Fibroblast of pulmonary artery (primary cell): ENCODE measurements at regions not wholly inside any gene's neighbourhood (a gene's known extent, or its start where the extent isn't known, plus 50 kb on each side); places are given as distances from the start of the nearest gene placed in this dataset.

Source experiments
- DNase-seq: peaks from one replicate; pipeline ENCODE4 v3.0.0-alpha.2; 2010; ENCODE audit warnings: low read depth
- H3K4me3 ChIP-seq: replicated peaks from 2 replicates; pipeline ENCODE4 v1.5.1; 2011; ENCODE audit warnings: low read depth, mild to moderate bottlenecking, control low read depth, low read length, moderate library complexity
- CTCF ChIP-seq: IDR thresholded peaks from 2 replicates; pipeline ENCODE4 v1.5.1; 2011; ENCODE audit warnings: mild to moderate bottlenecking, control low read depth, low read length, inconsistent platforms; ENCODE audit errors: missing control alignments

GRCh38 chr1:232393444-232394146 is 236.3 kb downstream of the SIPA1L2 start:
- no peak for TF ChIP-seq CTCF
- H3K4me3 ChIP-seq, result no peak overlapping the region
- DNase-seq, result no peak

GRCh38 chr1:232393010-232393409 is 236.9 kb downstream of the SIPA1L2 start:
- DNase-seq, result peak; percentile 3
- no peak overlapping the region for H3K4me3 ChIP-seq
- TF ChIP-seq CTCF, result no peak

- H3K4me3 ChIP-seq, result no peak overlapping the region
- no peak for DNase-seq
- no peak for TF ChIP-seq CTCF
These were observed 239.3 kb downstream of the SIPA1L2 start for GRCh38 chr1:232390590-232390989.

- TF ChIP-seq CTCF, result no peak
- DNase-seq, result no peak
- no peak overlapping the region for H3K4me3 ChIP-seq
These were observed 240.2 kb downstream of the SIPA1L2 start for GRCh38 chr1:232389744-232390143.

GRCh38 chr1:232388363-232388762 is 241.6 kb downstream of the SIPA1L2 start:
- DNase-seq, result no peak
- no peak overlapping the region for H3K4me3 ChIP-seq
- no peak for TF ChIP-seq CTCF

GRCh38 chr1:232386721-232387510 is 243.0 kb downstream of the SIPA1L2 start:
- DNase-seq, result no peak
- no peak for TF ChIP-seq CTCF
- no peak overlapping the region for H3K4me3 ChIP-seq
